GM23338 (cell line): ENCODE measurements at regions not wholly inside any gene's neighbourhood (a gene's known extent, or its start where the extent isn't known, plus 50 kb on each side); places are given as distances from the start of the nearest gene placed in this dataset.

Experiments
- ATAC-seq: fragments of 200-7000 bp; cut with Tn5 transposase; 3 replicates; pipeline ENCODE4 v1.9.1; 2020
- DNase-seq: peaks from one replicate; pipeline ENCODE4 v3.0.0-alpha.2; 2015; ENCODE audit warnings: low spot score
- H2AFZ ChIP-seq: fragments of 200-600 bp; sonication (generic); 2 replicates; pipeline ENCODE4 v1.8.0; 2016; ENCODE audit warnings: antibody characterized with exemption, mild to moderate bottlenecking, moderate library complexity
- H3F3A ChIP-seq: fragments of 200-600 bp; sonication (generic); replicated peaks from 2 replicates; pipeline ENCODE4 v1.8.0; 2017; ENCODE audit warnings: antibody characterized with exemption, mixed run types, low read depth
- H3K27ac ChIP-seq: fragments of 200-600 bp; sonication (generic); 2 replicates; pipeline ENCODE4 v1.6.1; 2016; ENCODE audit warnings: low read depth
- H3K27me3 ChIP-seq: fragments of 200-600 bp; sonication (generic); 2 replicates; pipeline ENCODE4 v1.8.0; 2016; ENCODE audit warnings: mild to moderate bottlenecking, mixed run types, moderate library complexity; ENCODE audit not compliant: insufficient read depth
- H3K36me3 ChIP-seq: fragments of 200-600 bp; sonication (generic); 2 replicates; pipeline ENCODE4 v1.8.0; 2016; ENCODE audit warnings: mild to moderate bottlenecking; ENCODE audit not compliant: insufficient read depth
- H3K4me1 ChIP-seq: fragments of 200-600 bp; sonication (generic); 2 replicates; pipeline ENCODE4 v1.8.0; 2016; ENCODE audit warnings: mild to moderate bottlenecking, moderate library complexity; ENCODE audit not compliant: insufficient read depth
- H3K4me2 ChIP-seq: fragments of 200-600 bp; sonication (generic); 2 replicates; pipeline ENCODE4 v1.7.1; 2017; ENCODE audit warnings: mixed run types
- H3K4me3 ChIP-seq: fragments of 200-600 bp; sonication (generic); 2 replicates; pipeline ENCODE4 v1.6.1; 2016; ENCODE audit warnings: mixed run types
- H3K79me2 ChIP-seq: fragments of 200-600 bp; sonication (generic); replicated peaks from 2 replicates; pipeline ENCODE4 v1.8.0; 2017; ENCODE audit warnings: mild to moderate bottlenecking; ENCODE audit not compliant: insufficient read depth
- H3K9me2 ChIP-seq: fragments of 200-600 bp; sonication (generic); 2 replicates; pipeline ENCODE4 v1.8.0; 2017; ENCODE audit not compliant: insufficient read depth
- H4K20me1 ChIP-seq: fragments of 200-600 bp; sonication (generic); replicated peaks from 2 replicates; pipeline ENCODE4 v1.8.0; 2017; ENCODE audit warnings: mild to moderate bottlenecking; ENCODE audit not compliant: insufficient read depth
- H3K27ac Mint-ChIP-seq: 2 replicates; pipeline ENCODE4 v1.8.0; 2020; ENCODE audit warnings: inconsistent platforms, mild to moderate bottlenecking, moderate library complexity, mixed read lengths
- H3K27me3 Mint-ChIP-seq: 3 replicates; pipeline ENCODE4 v1.8.0; 2022; ENCODE audit warnings: low read depth, mild to moderate bottlenecking, moderate library complexity, mixed read lengths, inconsistent platforms; ENCODE audit not compliant: insufficient read depth, poor library complexity
- H3K36me3 Mint-ChIP-seq: 3 replicates; pipeline ENCODE4 v1.8.0; 2021; ENCODE audit warnings: low read depth, mild to moderate bottlenecking, inconsistent platforms, moderate library complexity, mixed read lengths
- H3K4me1 Mint-ChIP-seq: 3 replicates; pipeline ENCODE4 v1.8.0; 2020; ENCODE audit warnings: mild to moderate bottlenecking, inconsistent platforms, mixed read lengths
- H3K4me3 Mint-ChIP-seq: 3 replicates; pipeline ENCODE4 v1.8.0; 2021; ENCODE audit warnings: moderate library complexity, mild to moderate bottlenecking, inconsistent platforms, mixed read lengths
- H3K9me3 Mint-ChIP-seq: 3 replicates; pipeline ENCODE4 v1.8.0; 2020; ENCODE audit warnings: moderate library complexity, mild to moderate bottlenecking, inconsistent platforms, mixed read lengths
- CREB1 ChIP-seq: fragments of 250-450 bp; sonication (Bioruptor Pico); IDR thresholded peaks from 2 replicates; pipeline ENCODE4 v1.5.0; 2020; ENCODE audit warnings: low read depth, mild to moderate bottlenecking, moderate library complexity
- CTCF ChIP-seq, 2 experiments: fragments of 200-600 bp in 1 of 2; sonication (generic) in 1 of 2; conservative IDR thresholded peaks; 2 replicates each; pipeline versions ENCODE4 v1.5.1 to v1.6.1; 2016 to 2017; ENCODE audit warnings: antibody characterized with exemption in 2 of 2, low read depth in 2 of 2, mild to moderate bottlenecking in 2 of 2, moderate library complexity in 1 of 2
- ETS1 ChIP-seq: IDR thresholded peaks from 2 replicates; pipeline ENCODE4 v1.6.1; 2016; ENCODE audit warnings: antibody characterized with exemption
- EZH2 ChIP-seq: fragments of 200-600 bp; sonication (generic); IDR thresholded peaks from one replicate; pipeline ENCODE4 v1.8.0; 2017; ENCODE audit warnings: antibody characterized with exemption, mild to moderate bottlenecking, low read depth; ENCODE audit not compliant: unreplicated experiment
- EZH2phosphoT487 ChIP-seq: fragments of 200-600 bp; sonication (generic); IDR thresholded peaks from one replicate; pipeline ENCODE4 v1.8.1; 2018; ENCODE audit warnings: antibody characterized with exemption; ENCODE audit not compliant: unreplicated experiment
- JUNB ChIP-seq: IDR thresholded peaks from one replicate; pipeline ENCODE4 v1.6.1; 2016; ENCODE audit warnings: antibody characterized with exemption; ENCODE audit not compliant: unreplicated experiment
- NANOG ChIP-seq: IDR thresholded peaks from 2 replicates; pipeline ENCODE4 v1.6.1; 2016; ENCODE audit warnings: antibody characterized with exemption, borderline replicate concordance
- POLR2AphosphoS5 ChIP-seq: IDR thresholded peaks from 2 replicates; pipeline ENCODE4 v1.6.1; 2016; ENCODE audit warnings: antibody characterized with exemption, low read depth
- STAT1 ChIP-seq: IDR thresholded peaks from one replicate; pipeline ENCODE4 v1.6.1; 2016; ENCODE audit warnings: antibody characterized with exemption; ENCODE audit not compliant: unreplicated experiment
- ZNF114 ChIP-seq: fragments of 250-450 bp; sonication (Bioruptor Pico); IDR thresholded peaks from 2 replicates; pipeline ENCODE4 v1.5.0; 2020; ENCODE audit warnings: mild to moderate bottlenecking, moderate library complexity
- ZNF462 ChIP-seq: fragments of 250-450 bp; sonication (Bioruptor Pico); IDR thresholded peaks from 2 replicates; pipeline ENCODE4 v1.5.0; 2020; ENCODE audit warnings: mild to moderate bottlenecking, moderate library complexity

- no peak for TF ChIP-seq ZNF462 (CRISPR knock-in tag)
- no peak for TF ChIP-seq CTCF (conservative IDR thresholded peaks at IDR 0.05; ENCODE audit: low read depth in 2 of 2)
- TF ChIP-seq CREB1 (CRISPR knock-in tag): no peak
- TF ChIP-seq EZH2: no peak
Observed at GRCh38 chr1:69271587-69272125, 296.1 kb upstream of the LRRC7 start (continued).

- Histone ChIP-seq H4K20me1 (no peaks in the 10 kb centered on the region), H3K27me3 (no peaks in the 10 kb centered on the region), H3K4me3 (no peak overlapping the region), H3K27ac (no peak overlapping the region), H3F3A (no peaks in the 10 kb centered on the region), H3K4me1 (peaks cover 3% of the 10 kb centered on the region; the same call in 1 of the 2 replicates), H2AFZ (no peak overlapping the region), H3K79me2 (no peaks in the 10 kb centered on the region), H3K4me2 (no peak overlapping the region), H3K9me2 (0 out of 2 replicates have a peak, but pooled peaks cover 6% of the 10 kb centered on the region), H3K36me3 (no peaks in the 10 kb centered on the region)
- peaks cover 6% of the 10 kb centered on the region; the same call in 2 of the 3 replicates for H3K4me1 Mint-ChIP-seq
- H3K9me3 Mint-ChIP-seq: no peaks in the 10 kb centered on the region
- H3K36me3 Mint-ChIP-seq: no peaks in the 10 kb centered on the region
- no peak overlapping the region for H3K27ac Mint-ChIP-seq
- ATAC-seq: no peak
- no peaks in the 10 kb centered on the region for H3K27me3 Mint-ChIP-seq
- H3K4me3 Mint-ChIP-seq: no peak overlapping the region
- no peak for DNase-seq
- TF ChIP-seq JUNB (no peak), ZNF114 (CRISPR knock-in tag) (no peak), NANOG (no peak), EZH2phosphoT487 (no peak), POLR2AphosphoS5 (no peak), STAT1 (no peak), CTCF (conservative IDR thresholded peaks at IDR 0.05; ENCODE audit: low read depth in 2 of 2) (no peak), ETS1 (no peak), CREB1 (CRISPR knock-in tag) (no peak)
Observed at GRCh38 chr1:69272684-69273083, 295.0 kb upstream of the LRRC7 start.
